HCT116 (cell line): ENCODE measurements at regions not wholly inside any gene's neighbourhood (a gene's known extent, or its start where the extent isn't known, plus 50 kb on each side); places are given as distances from the start of the nearest gene placed in this dataset.

ENCODE experiments used
- ATAC-seq: fragments of 200-7000 bp; cut with Tn5 transposase; 2 replicates; pipeline ENCODE4 v1.9.1; 2020; ENCODE audit warnings: mild to moderate bottlenecking, moderate library complexity
- BruUV-seq: library from RNA; stranded (reverse); fragments of 400-500 nt; replicated peaks from 2 replicates; lab custom pipeline; 2021; lab: Mats Ljungman, UMichigan
- CTCF ChIA-PET: fragments of 300-600 bp; sonication (Branson Sonifier 250); formaldehyde crosslinking; loops from one replicate; lab custom pipeline; 2021; ENCODE audit warnings: antibody characterized with exemption; lab: Charles Lee
- POLR2A ChIA-PET: fragments of 300-600, 350-600 bp; sonication (Branson Sonifier 250); formaldehyde crosslinking; loops from one replicate; lab custom pipeline; 2021; ENCODE audit warnings: antibody characterized with exemption; lab: Charles Lee
- RAD21 ChIA-PET, 2 experiments: fragments of 300-600 bp; sonication (Branson Sonifier 250); formaldehyde crosslinking; loops; one replicate each; lab custom pipeline; 2023; ENCODE audit warnings: low total read pairs in 2 of 2; ENCODE audit not compliant: uncharacterized antibody in 2 of 2, unreplicated experiment in 2 of 2, low non-redundant PET in 1 of 2; lab: Charles Lee
- DNase-seq: peaks from one replicate; pipeline ENCODE4 v3.0.0-alpha.2; 2010; ENCODE audit warnings: low read depth, low spot score
- H2AFZ ChIP-seq: fragments of 200-600 bp; shearing (Covaris generic), sonication (generic); 2 replicates; pipeline ENCODE4 v1.6.1; 2017; ENCODE audit warnings: low read depth, mixed run types, mixed read lengths, antibody characterized with exemption, low read length; ENCODE audit not compliant: poor library complexity, severe bottlenecking
- H3K27ac ChIP-seq: 2 replicates; pipeline ENCODE4 v1.5.1; 2012; ENCODE audit warnings: low read depth, low read length
- H3K27me3 ChIP-seq: fragments of 200-600 bp; sonication (generic); 2 replicates; pipeline ENCODE4 v1.6.1; 2016; ENCODE audit warnings: mixed run types, low read length, mixed read lengths; ENCODE audit not compliant: insufficient read depth
- H3K36me3 ChIP-seq, 2 experiments: fragments of 200-500 bp in 1 of 2; fragments of 200-600 bp in 1 of 2; sonication (Bioruptor generic) in 1 of 2; sonication (generic) in 1 of 2; 2 replicates each; pipeline versions ENCODE4 v1.5.1 to v1.6.1; 2014 to 2016; ENCODE audit warnings: low read length in 2 of 2, inconsistent platforms in 1 of 2, mixed read lengths in 1 of 2, mixed run types in 1 of 2; ENCODE audit not compliant: insufficient read depth in 2 of 2, control insufficient read depth in 1 of 2
- H3K4me1 ChIP-seq, 2 experiments: fragments of 200-600 bp in 1 of 2; sonication (generic) in 1 of 2; 2 replicates each; pipeline versions ENCODE4 v1.5.1 to v1.6.1; 2012 to 2017; ENCODE audit warnings: low read length in 2 of 2, inconsistent platforms in 1 of 2, mild to moderate bottlenecking in 1 of 2, mixed read lengths in 1 of 2, mixed run types in 1 of 2, moderate library complexity in 1 of 2; ENCODE audit not compliant: insufficient read depth in 2 of 2, control insufficient read depth in 1 of 2
- H3K4me2 ChIP-seq: fragments of 200-600 bp; sonication (generic); 2 replicates; pipeline ENCODE4 v1.6.1; 2017; ENCODE audit warnings: mixed run types, low read length, mixed read lengths
- H3K4me3 ChIP-seq, 2 experiments: fragments of 200-600 bp in 1 of 2; sonication (generic) in 1 of 2; replicated peaks in 1 of 2; 2 replicates each; pipeline ENCODE4 v1.5.1; 2011 to 2016; ENCODE audit warnings: low read length in 2 of 2, control low read depth in 1 of 2, low read depth in 1 of 2, mild to moderate bottlenecking in 1 of 2, mixed read lengths in 1 of 2, mixed run types in 1 of 2
- H3K79me2 ChIP-seq: fragments of 200-600 bp; sonication (generic); 2 replicates; pipeline ENCODE4 v1.6.1; 2017; ENCODE audit warnings: mild to moderate bottlenecking, mixed run types, low read length, moderate library complexity, mixed read lengths; ENCODE audit not compliant: insufficient read depth
- H3K9ac ChIP-seq: fragments of 200-600 bp; sonication (generic); 2 replicates; pipeline ENCODE4 v1.6.1; 2016; ENCODE audit warnings: low read length, mixed read lengths
- H3K9me2 ChIP-seq: fragments of 200-600 bp; sonication (generic), shearing (Covaris generic); 2 replicates; pipeline ENCODE4 v1.6.1; 2017; ENCODE audit warnings: mixed run types, mild to moderate bottlenecking, moderate library complexity; ENCODE audit not compliant: insufficient read depth
- H3K9me3 ChIP-seq, 2 experiments: fragments of 200-500 bp in 1 of 2; fragments of 200-600 bp in 1 of 2; sonication (Bioruptor generic) in 1 of 2; sonication (generic) in 1 of 2; 2 replicates each; pipeline ENCODE4 v1.6.1; 2014 to 2017; ENCODE audit warnings: low read length in 2 of 2, mixed read lengths in 2 of 2, inconsistent platforms in 1 of 2, low read depth in 1 of 2, mild to moderate bottlenecking in 1 of 2, mixed run types in 1 of 2, moderate library complexity in 1 of 2; ENCODE audit not compliant: control insufficient read depth in 1 of 2, insufficient read depth in 1 of 2
- H4K20me1 ChIP-seq: fragments of 200-600 bp; sonication (generic), shearing (Covaris generic); 2 replicates; pipeline ENCODE4 v1.6.1; 2017; ENCODE audit warnings: mixed run types, mild to moderate bottlenecking, moderate library complexity; ENCODE audit not compliant: insufficient read depth
- ATF3 ChIP-seq: IDR thresholded peaks from 2 replicates; pipeline ENCODE4 v1.6.1; 2012
- CBX3 ChIP-seq: IDR thresholded peaks from 2 replicates; pipeline ENCODE4 v1.6.1; 2012; ENCODE audit warnings: low read depth
- ELF1 ChIP-seq: IDR thresholded peaks from 2 replicates; pipeline ENCODE4 v1.6.1; 2012; ENCODE audit warnings: low read depth, borderline replicate concordance
- EZH2 ChIP-seq: fragments of 200-600 bp; sonication (generic); IDR thresholded peaks from 2 replicates; pipeline ENCODE4 v1.6.1; 2017; ENCODE audit warnings: antibody characterized with exemption, mixed run types
- FOSL1 ChIP-seq: IDR thresholded peaks from 2 replicates; pipeline ENCODE4 v1.6.1; 2012; ENCODE audit warnings: low read depth
- REST ChIP-seq: IDR thresholded peaks from 2 replicates; pipeline ENCODE4 v1.6.1; 2012; ENCODE audit warnings: low read depth
- SIN3A ChIP-seq: IDR thresholded peaks from 2 replicates; pipeline ENCODE4 v1.6.1; 2012; ENCODE audit warnings: low read depth
- SP1 ChIP-seq: IDR thresholded peaks from 2 replicates; pipeline ENCODE4 v1.6.1; 2012; ENCODE audit warnings: low read depth
- SRF ChIP-seq: IDR thresholded peaks from 2 replicates; pipeline ENCODE4 v1.6.1; 2012; ENCODE audit warnings: low read depth
- intact Hi-C: fragments of 100-400 bp; cut with micrococcal nuclease; formaldehyde crosslinking; loops from 2 replicates; pipeline ENCODE4 v1.10.0; 2022
- TF ChIP-seq, protein P1 (sequence below): IDR thresholded peaks from 2 replicates; pipeline ENCODE4 v1.6.1; 2012

DNA sequence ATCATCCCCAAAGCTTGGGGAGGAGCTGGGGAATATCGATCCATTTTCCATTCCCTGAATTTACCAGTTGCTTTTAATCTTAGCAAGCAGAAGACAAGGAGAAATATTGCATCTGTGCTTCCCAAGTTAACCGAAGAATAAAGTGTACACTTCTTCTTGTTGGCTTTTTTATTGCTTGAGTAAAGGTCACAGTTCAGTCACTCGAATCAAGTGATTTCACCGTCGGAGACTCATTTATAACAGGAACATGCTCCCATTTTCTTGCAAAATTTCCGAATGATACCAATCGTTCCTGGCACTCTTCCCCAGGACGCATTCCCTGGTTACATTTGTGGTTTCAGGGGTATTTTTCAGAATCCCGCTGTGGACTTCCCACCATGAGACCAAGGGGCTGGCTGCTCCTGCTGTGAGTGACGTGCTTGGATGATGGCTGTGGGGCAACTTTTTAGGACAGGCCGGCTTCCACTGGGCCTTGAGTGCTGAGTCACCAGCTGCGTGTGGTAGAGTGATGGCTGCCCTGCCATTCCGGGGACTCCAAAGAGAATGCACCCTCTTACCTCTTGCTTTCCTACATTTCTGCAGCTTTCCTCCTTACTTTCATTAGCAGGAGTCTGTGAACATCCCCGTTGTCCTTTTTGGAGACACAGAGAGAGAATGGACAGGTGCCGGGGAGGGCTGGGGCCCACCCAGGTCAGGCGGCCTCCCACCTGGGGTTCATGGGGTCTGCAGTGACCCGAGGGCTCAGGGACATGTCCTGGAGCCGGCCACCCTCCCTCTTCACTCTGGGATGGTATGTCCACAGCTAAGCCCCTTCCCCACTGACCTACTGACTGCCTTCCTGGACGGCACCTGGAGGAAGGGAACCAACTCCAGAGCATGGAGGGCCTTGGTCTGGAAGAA lies 60.7 kb upstream of the HDAC4 start:
- no peak overlapping the region for H3K4me3 ChIP-seq
- CTCF ChIA-PET: no interaction called here
- intact Hi-C loops: no loop called here
- no peak overlapping the region for H3K4me2 ChIP-seq
- H3K27ac ChIP-seq: no peak overlapping the region
- POLR2A ChIA-PET: no interaction called here
- TF ChIP-seq, protein P1, sequence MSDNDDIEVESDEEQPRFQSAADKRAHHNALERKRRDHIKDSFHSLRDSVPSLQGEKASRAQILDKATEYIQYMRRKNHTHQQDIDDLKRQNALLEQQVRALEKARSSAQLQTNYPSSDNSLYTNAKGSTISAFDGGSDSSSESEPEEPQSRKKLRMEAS: no peak
- TF ChIP-seq SIN3A (no peak), ELF1 (no peak), FOSL1 (no peak), REST (no peak), SRF (no peak), ATF3 (no peak), EZH2 (no peak), CBX3 (no peak), SP1 (no peak)
- no peaks in the 10 kb centered on the region for H4K20me1 ChIP-seq
- H3K79me2 ChIP-seq: no peaks in the 10 kb centered on the region
- H3K27me3 ChIP-seq: no peaks in the 10 kb centered on the region
- H3K9ac ChIP-seq: no peak overlapping the region
- no TSS peak for BruUV-seq
- DNase-seq (no peak), ATAC-seq (no peak)
- no peaks in the 10 kb centered on the region for H3K36me3 ChIP-seq
- H3K9me3 ChIP-seq: no peaks in the 10 kb centered on the region
- no peaks in the 10 kb centered on the region for H3K9me2 ChIP-seq
- RAD21 ChIA-PET: no interaction called here
- no peak overlapping the region for H2AFZ ChIP-seq
- peaks cover 10 to 11% of the 10 kb centered on the region in 2 experiments; a peak in 3 of 4 replicates for H3K4me1 ChIP-seq
